Activated naive CD8-positive, alpha-beta T cell treated with anti-CD3 and anti-CD28 coated beads for 36 hours (primary cell): ENCODE measurements at regions not wholly inside any gene's neighbourhood (a gene's known extent, or its start where the extent isn't known, plus 50 kb on each side); places are given as distances from the start of the nearest gene placed in this dataset.
"Not testable (repeated sequence)": the region's sequence is repeated elsewhere in the genome, so short reads cannot be mapped to it uniquely, and the experiment has no call there.

Experiments
- DNase-seq: peaks from one replicate; pipeline ENCODE4 v3.0.0; 2021
- H3K27ac Mint-ChIP-seq: one replicate; pipeline ENCODE4 v1.8.0; 2022; ENCODE audit warnings: mild to moderate bottlenecking, moderate library complexity, mixed read lengths
- H3K27me3 Mint-ChIP-seq: one replicate; pipeline ENCODE4 v1.8.0; 2022; ENCODE audit warnings: mild to moderate bottlenecking, mixed read lengths
- H3K36me3 Mint-ChIP-seq: one replicate; pipeline ENCODE4 v1.8.0; 2021; ENCODE audit warnings: mild to moderate bottlenecking, mixed read lengths
- H3K4me1 Mint-ChIP-seq: one replicate; pipeline ENCODE4 v1.8.0; 2021; ENCODE audit warnings: mixed read lengths
- H3K4me3 Mint-ChIP-seq: one replicate; pipeline ENCODE4 v1.8.0; 2022; ENCODE audit warnings: mild to moderate bottlenecking, moderate library complexity, mixed read lengths
- H3K9me3 Mint-ChIP-seq: one replicate; pipeline ENCODE4 v1.8.0; 2022; ENCODE audit warnings: mixed read lengths

DNA sequence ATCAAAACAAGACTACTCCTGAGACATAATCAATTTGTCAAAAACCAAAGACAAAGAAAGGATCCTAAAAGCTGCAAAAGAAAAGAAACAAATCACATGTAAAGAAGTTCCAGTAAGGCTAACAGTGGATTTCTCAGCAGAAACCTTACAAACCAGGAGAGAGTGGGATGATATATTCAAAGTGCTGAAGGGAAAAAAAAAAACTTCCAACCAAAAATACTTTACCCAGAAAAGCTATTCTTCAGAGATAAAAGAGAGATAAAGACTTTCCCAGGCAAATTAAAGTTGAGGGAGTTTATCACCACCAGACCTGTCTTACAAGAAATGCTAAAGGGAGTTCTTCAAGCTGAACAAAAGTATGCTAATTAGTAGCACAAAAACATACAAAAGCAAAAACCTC, 91.9 kb upstream of the PPP2R5C start:
- DNase-seq = no peak
- peaks cover 27% of the 10 kb centered on the region for H3K27me3 Mint-ChIP-seq
- H3K4me1 Mint-ChIP-seq = no peaks in the 10 kb centered on the region
- no peak overlapping the region for H3K4me3 Mint-ChIP-seq
- H3K9me3 Mint-ChIP-seq = peaks cover 28% of the 10 kb centered on the region
- peaks cover 8% of the 10 kb centered on the region for H3K36me3 Mint-ChIP-seq
- H3K27ac Mint-ChIP-seq = no peak overlapping the region

DNA sequence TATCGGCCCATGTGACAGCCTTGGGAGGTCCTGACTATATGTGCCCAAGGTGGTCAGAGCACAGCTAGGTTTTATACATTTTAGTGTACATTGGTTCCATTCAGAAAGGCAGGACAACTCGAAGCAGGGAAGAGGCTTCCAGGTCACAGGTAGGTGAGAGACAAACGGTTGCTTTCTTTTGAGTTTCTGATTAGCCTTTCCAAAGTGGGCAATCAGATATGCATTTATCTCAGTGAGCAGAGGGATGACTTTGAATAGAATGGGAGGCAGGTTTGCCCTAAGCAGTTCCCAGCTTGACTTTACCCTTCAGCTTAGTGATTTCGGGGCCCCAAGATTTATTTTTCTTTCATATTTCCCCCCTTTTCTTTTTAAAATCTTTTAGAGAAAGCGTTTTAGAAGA, 87.6 kb upstream of the PPP2R5C start:
- H3K36me3 Mint-ChIP-seq = peaks cover 3% of the 10 kb centered on the region
- DNase-seq = no peak
- H3K4me3 Mint-ChIP-seq = no peak overlapping the region
- peaks cover 12% of the 10 kb centered on the region for H3K27me3 Mint-ChIP-seq
- H3K9me3 Mint-ChIP-seq = peaks cover 25% of the 10 kb centered on the region
- H3K4me1 Mint-ChIP-seq = no peaks in the 10 kb centered on the region
- H3K27ac Mint-ChIP-seq = no peak overlapping the region

DNA sequence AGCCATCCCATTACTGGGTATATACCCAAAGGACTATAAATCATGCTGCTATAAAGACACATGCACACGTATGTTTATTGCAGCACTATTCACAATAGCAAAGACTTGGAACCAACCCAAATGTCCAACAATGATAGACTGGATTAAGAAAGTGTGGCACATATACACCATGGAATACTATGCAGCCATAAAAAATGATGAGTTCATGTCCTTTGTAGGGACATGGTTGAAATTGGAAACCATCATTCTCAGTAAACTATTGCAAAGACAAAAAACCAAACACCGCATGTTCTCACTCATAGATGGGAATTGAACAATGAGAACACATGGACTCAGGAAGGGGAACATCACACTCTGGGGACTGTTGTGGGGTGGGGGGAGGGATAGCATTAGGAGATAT, 85.7 kb upstream of the PPP2R5C start:
- H3K27ac Mint-ChIP-seq, H3K4me3 Mint-ChIP-seq, H3K36me3 Mint-ChIP-seq, H3K4me1 Mint-ChIP-seq, DNase-seq: not testable (repeated sequence)
- H3K27me3 Mint-ChIP-seq = peaks cover 12% of the 10 kb centered on the region
- H3K9me3 Mint-ChIP-seq = peaks cover 11% of the 10 kb centered on the region

DNA sequence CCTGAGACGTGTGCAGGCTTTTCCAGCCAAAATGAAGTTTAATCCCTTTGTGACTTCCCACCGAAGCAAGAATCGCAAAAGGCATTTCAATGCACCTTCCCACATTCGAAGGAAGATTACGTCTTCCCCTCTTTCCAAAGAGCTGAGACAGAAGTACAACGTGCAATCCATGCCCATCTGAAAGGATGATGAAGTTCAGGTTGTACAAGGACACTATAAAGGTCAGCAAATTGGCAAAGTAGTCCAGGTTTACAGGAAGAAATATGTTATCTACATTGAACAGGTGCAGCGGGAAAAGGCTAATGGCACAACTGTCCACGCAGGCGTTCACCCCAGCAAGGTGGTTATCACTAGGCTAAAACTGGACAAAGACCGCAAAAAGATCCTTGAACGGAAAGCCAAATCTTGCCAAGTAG, 83.6 kb upstream of the PPP2R5C start:
- not testable (repeated sequence) for H3K4me3 Mint-ChIP-seq, H3K36me3 Mint-ChIP-seq

DNA sequence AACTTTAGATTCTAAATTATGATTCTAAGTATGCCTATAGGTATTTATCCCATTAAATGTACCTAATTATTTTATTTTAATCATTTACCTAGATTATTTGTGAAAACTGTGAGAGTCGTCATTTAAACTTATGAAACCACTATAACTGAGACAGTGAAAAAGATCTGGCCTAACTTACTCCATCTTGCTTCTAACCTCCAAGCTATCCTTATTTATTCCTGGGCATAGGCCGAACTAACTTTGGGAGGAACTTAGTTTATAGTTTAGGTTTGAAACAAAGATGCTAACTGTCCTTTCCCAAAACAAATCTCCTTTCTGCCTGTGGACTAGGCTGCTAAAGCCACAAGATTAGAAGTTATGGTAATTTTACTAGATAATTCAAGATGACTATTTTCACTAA, 79.7 kb upstream of the PPP2R5C start:
- no peak overlapping the region for H3K27ac Mint-ChIP-seq
- peaks cover 10% of the 10 kb centered on the region for H3K27me3 Mint-ChIP-seq
- H3K9me3 Mint-ChIP-seq = no peaks in the 10 kb centered on the region
- no peak for DNase-seq
- no peak overlapping the region for H3K4me3 Mint-ChIP-seq
- no peaks in the 10 kb centered on the region for H3K36me3 Mint-ChIP-seq
- no peaks in the 10 kb centered on the region for H3K4me1 Mint-ChIP-seq

More for the DNA sequence above, 83.6 kb upstream of the PPP2R5C start:
- not testable (repeated sequence) for H3K27ac Mint-ChIP-seq, DNase-seq, H3K9me3 Mint-ChIP-seq, H3K27me3 Mint-ChIP-seq, H3K4me1 Mint-ChIP-seq

DNA sequence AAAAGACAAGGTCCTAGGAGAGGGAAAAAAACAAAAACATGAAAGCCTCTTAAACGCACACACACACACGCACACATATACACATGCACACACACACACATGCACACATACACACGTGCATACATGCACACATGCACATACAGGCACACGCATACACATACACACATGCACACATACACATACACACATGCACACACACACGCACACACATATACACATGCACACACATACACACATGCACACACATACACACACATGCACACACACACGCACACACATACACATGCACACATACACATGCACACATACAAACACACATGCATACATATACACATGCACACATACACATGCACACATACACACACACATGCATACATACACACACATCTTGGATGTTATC, 78.1 kb upstream of the PPP2R5C start:
- no peaks in the 10 kb centered on the region for H3K4me1 Mint-ChIP-seq
- no peak for DNase-seq
- H3K36me3 Mint-ChIP-seq = no peaks in the 10 kb centered on the region
- no peak overlapping the region for H3K4me3 Mint-ChIP-seq
- H3K27ac Mint-ChIP-seq = no peak overlapping the region
- H3K9me3 Mint-ChIP-seq = no peaks in the 10 kb centered on the region
- peaks cover 10% of the 10 kb centered on the region for H3K27me3 Mint-ChIP-seq

DNA sequence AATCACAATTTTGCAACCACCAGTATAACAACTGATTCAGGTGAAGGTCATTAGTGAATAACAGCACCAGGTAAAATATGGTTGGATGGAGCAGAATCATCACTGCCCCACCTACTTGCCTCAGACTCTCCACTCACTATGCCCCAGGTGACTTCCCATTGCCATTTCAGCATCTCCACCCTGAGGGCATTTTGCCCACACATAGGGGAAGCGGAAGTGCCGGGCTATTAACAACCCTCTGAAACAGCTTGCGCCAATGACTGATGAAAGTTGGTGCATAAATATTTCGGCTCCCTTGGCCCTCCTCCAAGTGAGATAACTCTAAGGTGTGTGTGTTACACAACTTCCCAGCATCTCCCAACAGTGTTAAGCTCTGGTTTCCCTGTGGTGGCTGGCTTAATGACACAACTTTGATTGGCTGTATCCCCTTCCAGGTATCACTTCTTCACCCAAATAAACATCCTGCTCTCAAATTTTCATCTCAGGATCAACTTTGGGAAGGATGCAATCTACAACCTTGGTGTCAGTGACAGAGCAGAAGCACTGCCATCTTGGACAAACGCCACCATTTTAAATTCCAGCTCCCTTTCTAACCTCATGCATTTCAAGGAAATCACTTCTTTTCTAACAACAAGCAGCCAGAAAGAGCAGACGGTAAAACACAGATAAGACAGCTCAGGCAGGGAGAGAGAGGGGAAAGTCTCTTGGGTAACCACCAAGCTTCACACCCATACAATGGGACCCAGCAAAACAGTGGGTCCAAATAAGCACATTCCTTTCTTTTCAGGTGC, 73.6 kb upstream of the PPP2R5C start:
- DNase-seq = no peak
- Mint-ChIP-seq H3K27me3 (peaks cover 5% of the 10 kb centered on the region), H3K27ac (no peak overlapping the region), H3K9me3 (no peaks in the 10 kb centered on the region), H3K4me1 (no peaks in the 10 kb centered on the region), H3K36me3 (no peaks in the 10 kb centered on the region), H3K4me3 (no peak overlapping the region)

DNA sequence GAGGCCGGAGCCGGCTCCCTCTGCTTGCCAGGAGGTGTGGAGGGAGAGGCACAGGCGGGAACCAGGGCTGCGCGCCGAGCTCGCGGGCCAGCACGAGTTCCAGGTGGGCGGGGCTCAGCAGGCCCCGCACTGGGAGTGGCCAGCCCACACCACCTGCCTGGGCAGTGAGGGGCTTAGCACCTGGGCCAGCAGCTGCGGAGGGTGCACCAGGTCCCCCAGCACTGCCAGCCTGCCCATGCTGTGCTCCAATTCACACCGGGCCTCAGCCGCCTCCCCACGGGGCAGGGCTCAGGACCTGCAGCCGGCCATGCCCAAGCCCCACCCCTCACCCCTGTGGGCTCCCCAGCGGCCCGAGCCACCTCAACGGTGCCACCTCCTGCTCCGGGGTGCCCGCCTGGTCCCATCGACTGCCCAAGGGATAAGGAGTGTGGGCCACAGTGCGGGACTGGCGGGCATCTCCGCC, 72.4 kb upstream of the PPP2R5C start:
- Mint-ChIP-seq H3K36me3 (no peaks in the 10 kb centered on the region), H3K27ac (no peak overlapping the region), H3K27me3 (no peaks in the 10 kb centered on the region), H3K4me1 (no peaks in the 10 kb centered on the region), H3K9me3 (no peaks in the 10 kb centered on the region), H3K4me3 (no peak overlapping the region)
- no peak for DNase-seq

DNA sequence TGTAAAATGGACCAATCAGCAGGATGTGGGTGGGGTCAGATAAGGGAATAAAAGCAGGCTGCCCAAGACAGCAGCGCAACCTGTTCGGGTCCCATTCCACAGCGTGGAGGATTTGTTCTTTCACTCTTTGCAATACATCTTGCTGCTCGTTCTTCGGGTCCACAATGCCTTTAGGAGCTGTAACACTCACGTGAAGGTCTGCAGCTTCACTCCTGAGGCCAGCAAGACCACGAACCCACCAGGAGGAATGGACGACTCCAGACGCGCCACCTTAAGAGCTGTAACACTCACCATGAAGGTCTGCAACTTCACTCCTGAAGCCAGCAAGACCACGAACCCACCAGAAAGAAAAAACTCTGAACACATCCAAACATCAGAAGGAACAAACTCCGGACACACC, 71.5 kb upstream of the PPP2R5C start:
- not testable (repeated sequence) for H3K4me3 Mint-ChIP-seq, H3K4me1 Mint-ChIP-seq, DNase-seq, H3K27ac Mint-ChIP-seq, H3K36me3 Mint-ChIP-seq, H3K9me3 Mint-ChIP-seq, H3K27me3 Mint-ChIP-seq

DNA sequence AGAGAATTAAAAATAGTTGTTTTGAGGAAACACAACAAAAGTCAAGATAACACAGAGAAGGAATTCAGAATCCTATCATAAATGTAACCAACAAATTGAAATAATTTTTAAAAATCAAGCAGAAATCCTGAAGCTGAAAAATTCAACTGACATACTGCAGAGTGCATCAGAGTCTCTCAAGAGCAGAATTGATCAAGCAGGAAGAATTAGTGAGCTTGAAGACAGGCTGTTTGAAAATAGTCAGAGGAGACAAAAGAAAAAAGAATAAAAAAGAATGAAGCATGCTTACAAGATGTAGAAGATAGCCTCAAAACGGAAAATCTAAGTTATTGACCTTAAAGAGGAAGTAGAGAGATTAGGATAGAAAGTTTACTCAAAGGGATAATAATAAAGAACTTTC, 65.8 kb upstream of the PPP2R5C start:
- peaks cover 17% of the 10 kb centered on the region for H3K9me3 Mint-ChIP-seq
- H3K4me3 Mint-ChIP-seq = no peak overlapping the region
- H3K4me1 Mint-ChIP-seq = no peaks in the 10 kb centered on the region
- peaks cover 2% of the 10 kb centered on the region for H3K36me3 Mint-ChIP-seq
- DNase-seq = no peak
- no peak overlapping the region for H3K27ac Mint-ChIP-seq
- peaks cover 14% of the 10 kb centered on the region for H3K27me3 Mint-ChIP-seq

DNA sequence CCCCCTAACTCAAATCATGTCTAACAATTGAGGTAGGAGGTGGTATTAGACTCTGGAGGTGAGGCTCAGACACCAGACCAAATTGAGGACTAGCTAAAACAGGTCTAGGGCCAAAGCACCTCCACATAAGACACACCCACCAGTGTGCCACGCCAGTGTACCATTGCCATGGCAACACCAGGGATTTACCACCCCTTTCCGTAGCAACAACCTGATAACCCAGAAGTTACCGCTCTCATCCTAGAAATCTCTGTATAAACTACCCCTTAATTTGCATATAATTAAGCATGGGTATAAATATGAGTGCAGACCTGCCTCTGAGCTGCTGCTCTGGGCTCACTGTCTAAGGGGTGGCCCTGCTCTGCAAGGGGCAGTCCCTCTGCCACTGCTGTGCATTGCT, 57.4 kb upstream of the PPP2R5C start:
- no peaks in the 10 kb centered on the region for H3K9me3 Mint-ChIP-seq

DNA sequence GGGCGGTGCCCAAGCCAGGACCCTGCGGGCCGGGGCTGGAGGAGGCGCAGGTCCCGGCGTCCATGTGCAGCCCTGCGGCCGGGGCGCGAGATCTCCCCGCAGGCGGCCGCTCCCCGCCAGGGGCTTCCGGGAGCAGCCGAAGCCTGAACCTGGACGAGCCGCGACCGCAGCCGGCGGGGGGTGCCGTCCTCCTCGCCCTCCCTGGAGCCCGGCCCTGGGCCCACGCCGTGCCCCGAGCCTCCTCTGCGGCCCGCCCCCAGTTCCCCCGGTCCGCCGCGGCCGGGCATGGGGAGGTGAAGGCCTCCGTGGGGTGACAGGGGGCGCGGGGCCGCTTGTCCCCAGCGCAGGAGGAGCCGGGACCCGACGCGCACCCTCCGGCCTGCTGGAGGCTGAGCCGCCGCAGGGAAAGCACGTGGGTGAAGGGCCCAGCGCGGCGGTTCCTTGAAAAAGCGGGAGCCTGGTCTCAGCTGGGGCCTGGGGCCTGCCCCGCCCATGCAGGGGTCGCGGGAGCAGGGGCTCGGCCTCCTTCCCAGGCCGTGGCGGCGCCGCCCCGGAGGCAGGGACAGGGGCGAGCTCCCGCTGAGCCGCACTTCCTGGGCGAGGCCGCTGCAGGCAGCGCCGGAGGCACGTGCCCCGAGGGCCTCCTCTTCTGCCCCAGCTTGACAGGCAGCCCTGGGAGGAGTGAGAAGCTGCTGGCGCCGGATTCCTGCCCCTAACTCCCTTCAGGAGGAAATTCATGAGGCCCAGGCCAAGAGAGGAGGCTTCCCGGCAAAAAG, 55.6 kb upstream of the PPP2R5C start:
- Mint-ChIP-seq H3K27ac (peak overlapping the region; percentile 81), H3K4me3 (peak overlapping the region; percentile 67), H3K27me3 (no peaks in the 10 kb centered on the region), H3K36me3 (no peaks in the 10 kb centered on the region), H3K9me3 (no peaks in the 10 kb centered on the region), H3K4me1 (peaks cover 25% of the 10 kb centered on the region)
- DNase-seq = peak; percentile 64

More for the DNA sequence above, 57.4 kb upstream of the PPP2R5C start:
- peaks cover 18% of the 10 kb centered on the region for H3K4me1 Mint-ChIP-seq
- no peak overlapping the region for H3K4me3 Mint-ChIP-seq
- H3K36me3 Mint-ChIP-seq = no peaks in the 10 kb centered on the region
- H3K27ac Mint-ChIP-seq = no peak overlapping the region
- DNase-seq = no peak
- H3K27me3 Mint-ChIP-seq = no peaks in the 10 kb centered on the region

DNA sequence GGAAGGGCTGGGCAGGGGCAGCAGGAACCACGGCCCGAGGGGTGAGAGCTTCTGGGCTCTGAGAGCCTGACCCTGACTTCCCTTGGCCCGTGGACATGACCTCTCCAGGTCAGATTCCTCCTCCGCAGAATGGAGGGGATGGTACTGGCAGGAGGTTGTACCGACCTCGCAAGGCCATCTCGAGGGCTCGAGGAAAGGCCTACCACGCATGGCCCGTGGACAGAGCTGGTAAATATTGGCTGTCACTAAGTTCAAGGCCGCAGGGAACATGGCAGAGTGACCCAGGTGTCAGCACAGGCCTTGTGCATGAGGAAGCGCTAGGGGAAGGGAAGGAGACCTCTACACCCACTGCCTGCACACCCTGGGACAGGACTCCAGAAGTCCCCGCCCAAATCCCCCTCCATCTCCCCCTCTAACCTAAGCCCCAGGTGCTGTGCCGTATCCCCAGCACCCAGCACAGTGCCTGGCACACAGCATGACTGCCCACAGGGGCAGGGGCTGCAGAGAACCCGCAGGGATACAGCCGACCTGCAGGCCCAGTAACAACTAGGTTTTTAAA, 54.9 kb upstream of the PPP2R5C start:
- H3K9me3 Mint-ChIP-seq = no peaks in the 10 kb centered on the region
- peak overlapping the region; percentile 81 for H3K27ac Mint-ChIP-seq
- peaks cover 26% of the 10 kb centered on the region for H3K4me1 Mint-ChIP-seq
- peak overlapping the region; percentile 11 for H3K4me3 Mint-ChIP-seq
- H3K27me3 Mint-ChIP-seq = no peaks in the 10 kb centered on the region
- H3K36me3 Mint-ChIP-seq = no peaks in the 10 kb centered on the region
- DNase-seq = no peak

DNA sequence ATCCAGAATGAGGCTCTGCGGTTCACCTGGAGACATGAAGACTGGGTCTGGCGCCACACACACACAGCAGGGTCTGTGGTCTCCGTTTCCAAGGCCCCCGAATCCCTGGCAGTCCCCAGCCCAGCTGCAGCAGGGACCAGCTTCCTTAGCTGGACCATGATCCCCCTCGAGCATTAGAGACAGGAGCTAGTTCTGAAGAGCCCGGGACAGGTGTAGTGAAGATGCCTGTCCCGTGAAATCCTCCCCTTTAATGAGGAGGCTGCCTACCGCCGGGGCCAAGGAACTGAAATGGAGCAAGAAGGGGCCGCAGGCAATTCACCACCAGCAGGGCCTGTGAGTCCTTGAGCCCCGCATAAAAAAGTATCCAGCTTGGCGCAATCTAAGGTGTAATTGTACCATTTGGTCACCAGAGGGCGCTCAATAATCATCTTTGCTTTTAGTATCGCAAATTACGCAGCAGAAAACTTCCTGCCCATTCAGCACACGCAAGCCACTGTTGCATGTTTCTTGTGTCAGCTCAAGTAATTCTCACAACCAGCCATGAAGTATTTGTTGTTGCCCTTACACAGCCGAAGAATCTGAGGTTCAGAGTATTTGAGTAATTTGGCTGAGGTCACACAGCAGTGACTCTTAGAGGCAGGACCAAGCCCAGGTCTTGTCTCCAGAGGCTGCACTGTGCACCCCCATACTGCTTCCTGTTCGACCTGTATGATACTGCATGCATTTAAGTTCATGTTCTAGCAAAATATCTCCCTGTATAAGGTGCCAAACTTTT, 54.3 kb upstream of the PPP2R5C start:
- peaks cover 26% of the 10 kb centered on the region for H3K4me1 Mint-ChIP-seq
- peak overlapping the region; percentile 81 for H3K27ac Mint-ChIP-seq
- no peaks in the 10 kb centered on the region for H3K9me3 Mint-ChIP-seq
- H3K4me3 Mint-ChIP-seq = peak overlapping the region; percentile 11
- no peaks in the 10 kb centered on the region for H3K27me3 Mint-ChIP-seq
- DNase-seq = peak; percentile 42
- no peaks in the 10 kb centered on the region for H3K36me3 Mint-ChIP-seq
